RWPE2 (cell line): ENCODE measurements at regions not wholly inside any gene's neighbourhood (a gene's known extent, or its start where the extent isn't known, plus 50 kb on each side); places are given as distances from the start of the nearest gene placed in this dataset.

Source experiments
- ATAC-seq: fragments of 200-7000 bp; cut with Tn5 transposase; 3 replicates; pipeline ENCODE4 v1.9.1; 2021; ENCODE audit warnings: low read depth
- DNase-seq: peaks from one replicate; pipeline ENCODE4 v3.0.0-alpha.2; 2020; ENCODE audit warnings: low spot score
- H3K27ac ChIP-seq: fragments of 450-650 bp; 2 replicates; pipeline ENCODE4 v1.5.1; 2017; ENCODE audit warnings: mild to moderate bottlenecking; ENCODE audit not compliant: poor library complexity, severe bottlenecking
- H3K27me3 ChIP-seq: fragments of 250-450 bp; sonication (Bioruptor Pico); 2 replicates; pipeline ENCODE4 v1.5.1; 2021; ENCODE audit warnings: mild to moderate bottlenecking, moderate library complexity; ENCODE audit not compliant: insufficient read depth, poor library complexity, severe bottlenecking
- H3K36me3 ChIP-seq: fragments of 250-450 bp; sonication (Bioruptor Pico); 2 replicates; pipeline ENCODE4 v1.5.1; 2020; ENCODE audit warnings: low read depth, mild to moderate bottlenecking, moderate library complexity
- H3K4me1 ChIP-seq: fragments of 250-450 bp; sonication (Bioruptor Pico); 2 replicates; pipeline ENCODE4 v1.5.1; 2021; ENCODE audit warnings: mild to moderate bottlenecking, moderate library complexity; ENCODE audit not compliant: insufficient read depth, poor library complexity, severe bottlenecking
- H3K4me3 ChIP-seq: fragments of 250-450 bp; sonication (Bioruptor Pico); 2 replicates; pipeline ENCODE4 v1.5.1; 2021; ENCODE audit warnings: mild to moderate bottlenecking, moderate library complexity; ENCODE audit not compliant: severe bottlenecking
- H3K9me3 ChIP-seq: fragments of 250-450 bp; sonication (Bioruptor Pico); 2 replicates; pipeline ENCODE4 v1.5.1; 2021; ENCODE audit warnings: mild to moderate bottlenecking, moderate library complexity; ENCODE audit not compliant: severe bottlenecking
- TF ChIP-seq, protein P1 (sequence below): fragments of 450-650 bp; IDR thresholded peaks from one replicate; pipeline ENCODE4 v1.5.1; 2017; ENCODE audit warnings: mild to moderate bottlenecking, moderate library complexity; ENCODE audit not compliant: poor library complexity, severe bottlenecking

DNA sequence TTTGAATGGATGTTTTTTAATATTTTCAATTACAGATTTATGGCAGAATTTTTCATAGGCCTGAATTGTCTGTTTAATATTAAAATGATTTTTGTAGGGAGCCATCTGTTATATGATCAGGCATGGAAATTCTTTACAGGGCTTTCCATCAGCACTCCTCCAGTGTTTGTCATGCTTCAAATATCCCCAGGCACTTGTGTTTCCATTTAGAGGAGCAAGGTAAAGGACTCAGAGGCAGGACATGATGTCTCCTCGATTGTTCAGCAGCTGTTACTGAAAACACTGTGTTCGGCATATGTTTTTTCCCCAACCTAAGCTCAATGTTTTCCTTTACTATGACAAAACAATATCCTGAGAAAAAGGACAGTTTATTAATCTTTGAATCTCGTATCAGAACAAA lies 172.3 kb upstream of the RFX3 start:
- no peaks in the 10 kb centered on the region for H3K36me3 ChIP-seq
- TF ChIP-seq, protein P1, sequence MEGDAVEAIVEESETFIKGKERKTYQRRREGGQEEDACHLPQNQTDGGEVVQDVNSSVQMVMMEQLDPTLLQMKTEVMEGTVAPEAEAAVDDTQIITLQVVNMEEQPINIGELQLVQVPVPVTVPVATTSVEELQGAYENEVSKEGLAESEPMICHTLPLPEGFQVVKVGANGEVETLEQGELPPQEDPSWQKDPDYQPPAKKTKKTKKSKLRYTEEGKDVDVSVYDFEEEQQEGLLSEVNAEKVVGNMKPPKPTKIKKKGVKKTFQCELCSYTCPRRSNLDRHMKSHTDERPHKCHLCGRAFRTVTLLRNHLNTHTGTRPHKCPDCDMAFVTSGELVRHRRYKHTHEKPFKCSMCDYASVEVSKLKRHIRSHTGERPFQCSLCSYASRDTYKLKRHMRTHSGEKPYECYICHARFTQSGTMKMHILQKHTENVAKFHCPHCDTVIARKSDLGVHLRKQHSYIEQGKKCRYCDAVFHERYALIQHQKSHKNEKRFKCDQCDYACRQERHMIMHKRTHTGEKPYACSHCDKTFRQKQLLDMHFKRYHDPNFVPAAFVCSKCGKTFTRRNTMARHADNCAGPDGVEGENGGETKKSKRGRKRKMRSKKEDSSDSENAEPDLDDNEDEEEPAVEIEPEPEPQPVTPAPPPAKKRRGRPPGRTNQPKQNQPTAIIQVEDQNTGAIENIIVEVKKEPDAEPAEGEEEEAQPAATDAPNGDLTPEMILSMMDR: no peak
- ATAC-seq (no peak), DNase-seq (no peak)
- H3K4me3 ChIP-seq: no peak overlapping the region
- no peaks in the 10 kb centered on the region for H3K4me1 ChIP-seq
- peaks cover 8% of the 10 kb centered on the region for H3K27me3 ChIP-seq
- H3K9me3 ChIP-seq: no peaks in the 10 kb centered on the region
- no peak overlapping the region for H3K27ac ChIP-seq

DNA sequence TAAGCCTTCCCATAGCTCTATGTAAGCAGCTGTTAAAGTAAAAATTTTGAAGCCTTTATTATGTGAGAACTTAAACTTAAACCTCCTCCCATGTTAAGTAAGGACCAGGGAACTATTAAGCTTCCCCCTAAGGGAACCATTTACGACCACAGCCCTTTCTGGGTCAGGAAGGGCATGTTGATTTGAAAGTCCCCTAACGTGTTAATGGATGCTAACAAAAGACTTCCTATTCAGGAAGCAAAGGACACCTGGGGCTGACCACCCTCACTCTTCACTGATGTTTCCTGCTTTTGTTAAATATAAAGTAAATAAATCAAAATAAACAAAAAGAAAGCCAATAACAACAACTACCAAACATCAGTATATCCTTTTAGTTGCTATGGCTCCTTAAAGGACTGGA lies 170.6 kb upstream of the RFX3 start:
- TF ChIP-seq, protein P1: no peak
- peaks cover 8% of the 10 kb centered on the region for H3K27me3 ChIP-seq
- H3K4me1 ChIP-seq: no peaks in the 10 kb centered on the region
- H3K27ac ChIP-seq: no peak overlapping the region
- ATAC-seq (no peak), DNase-seq (no peak)
- H3K4me3 ChIP-seq: no peak overlapping the region
- no peaks in the 10 kb centered on the region for H3K36me3 ChIP-seq
- no peaks in the 10 kb centered on the region for H3K9me3 ChIP-seq

- Histone ChIP-seq H3K4me1 (no peaks in the 10 kb centered on the region), H3K27ac (no peak overlapping the region), H3K9me3 (no peaks in the 10 kb centered on the region), H3K36me3 (no peaks in the 10 kb centered on the region), H3K4me3 (no peak overlapping the region), H3K27me3 (no peaks in the 10 kb centered on the region)
- no peak for ATAC-seq
- TF ChIP-seq, protein P1: no peak
- no peak for DNase-seq
These were observed 166.8 kb upstream of the RFX3 start for GRCh38 chr9:3692606-3693005.

DNA sequence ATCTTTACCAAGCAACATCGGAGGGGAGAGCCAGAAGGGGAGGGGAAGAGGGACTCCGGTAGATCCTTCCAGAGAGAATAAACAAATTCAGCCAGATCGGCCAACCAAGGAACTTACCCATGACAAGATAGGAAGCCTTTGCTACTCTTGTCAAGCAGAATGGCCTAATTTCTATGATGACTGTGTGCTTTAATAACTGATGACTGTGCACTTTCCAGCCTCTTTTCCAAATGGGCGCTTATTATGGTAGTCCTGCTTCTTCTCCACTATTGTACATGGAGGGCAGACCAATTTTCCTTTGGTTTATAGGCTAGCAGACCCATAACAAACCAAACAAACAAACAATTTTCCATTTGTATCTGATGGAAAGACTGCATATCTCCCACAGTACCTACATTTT lies 163.8 kb upstream of the RFX3 start:
- Histone ChIP-seq H3K27me3 (no peaks in the 10 kb centered on the region), H3K36me3 (no peaks in the 10 kb centered on the region), H3K9me3 (no peaks in the 10 kb centered on the region), H3K4me1 (no peaks in the 10 kb centered on the region), H3K4me3 (no peak overlapping the region), H3K27ac (no peak overlapping the region)
- TF ChIP-seq, protein P1: no peak
- DNase-seq: no peak
- no peak for ATAC-seq

DNA sequence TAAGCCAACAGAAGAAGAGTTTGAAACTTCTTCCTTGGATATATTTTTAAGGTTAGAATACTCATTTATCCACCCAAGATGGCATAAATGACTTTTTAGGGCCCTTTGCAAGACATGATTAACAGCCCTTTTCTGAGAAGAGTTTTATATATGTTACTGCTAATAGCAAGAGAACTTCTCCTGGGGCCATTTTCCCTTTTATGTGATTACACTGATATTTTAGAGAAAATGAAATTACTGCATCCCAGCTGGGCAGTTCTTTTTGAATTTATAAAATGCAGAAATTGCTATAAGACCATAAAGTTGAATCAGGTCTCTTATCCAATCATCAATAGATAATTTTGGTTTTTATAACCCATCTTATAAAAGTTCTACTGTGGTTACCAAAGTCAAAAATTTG lies 161.3 kb upstream of the RFX3 start:
- no peaks in the 10 kb centered on the region for H3K27me3 ChIP-seq
- H3K4me1 ChIP-seq: no peaks in the 10 kb centered on the region
- no peak overlapping the region for H3K4me3 ChIP-seq
- TF ChIP-seq, protein P1: no peak
- H3K9me3 ChIP-seq: no peaks in the 10 kb centered on the region
- no peak for DNase-seq
- no peak overlapping the region for H3K27ac ChIP-seq
- no peak for ATAC-seq
- no peaks in the 10 kb centered on the region for H3K36me3 ChIP-seq
